Osteoblast (primary cell): ENCODE measurements at regions not wholly inside any gene's neighbourhood (a gene's known extent, or its start where the extent isn't known, plus 50 kb on each side); places are given as distances from the start of the nearest gene placed in this dataset.

Experiments
- DNase-seq: peaks from one replicate; pipeline ENCODE4 v3.0.0; 2011; ENCODE audit warnings: low spot score, mixed read lengths; ENCODE audit not compliant: insufficient read length; ENCODE audit errors: missing footprints
- H2AFZ ChIP-seq: 2 replicates; pipeline ENCODE4 v1.6.0; 2011; ENCODE audit warnings: mild to moderate bottlenecking, low read length
- H3K27ac ChIP-seq: 2 replicates; pipeline ENCODE4 v1.5.1; 2011; ENCODE audit warnings: mild to moderate bottlenecking, low read depth, low read length, moderate library complexity
- H3K27me3 ChIP-seq: 2 replicates; pipeline ENCODE4 v1.6.0; 2012; ENCODE audit warnings: mild to moderate bottlenecking, control low read depth, inconsistent platforms, low read length, moderate library complexity; ENCODE audit not compliant: insufficient read depth
- H3K36me3 ChIP-seq: 2 replicates; pipeline ENCODE4 v1.5.1; 2011; ENCODE audit warnings: mild to moderate bottlenecking, low read length, control low read depth, moderate library complexity; ENCODE audit not compliant: insufficient read depth
- H3K4me1 ChIP-seq: 2 replicates; pipeline ENCODE4 v1.5.1; 2011; ENCODE audit warnings: mild to moderate bottlenecking, low read length, control low read depth, moderate library complexity; ENCODE audit not compliant: insufficient read depth
- H3K4me2 ChIP-seq: 2 replicates; pipeline ENCODE4 v1.6.0; 2011; ENCODE audit warnings: mild to moderate bottlenecking, low read length; ENCODE audit not compliant: insufficient read depth
- H3K4me3 ChIP-seq: fragments of 200-600 bp; sonication (generic); 3 replicates; pipeline ENCODE4 v1.5.1; 2012; ENCODE audit warnings: mild to moderate bottlenecking, low read length, inconsistent platforms; ENCODE audit not compliant: insufficient read depth
- H3K79me2 ChIP-seq: 2 replicates; pipeline ENCODE4 v1.6.0; 2012; ENCODE audit warnings: mild to moderate bottlenecking, low read length, control low read depth, inconsistent platforms; ENCODE audit not compliant: insufficient read depth
- H3K9me3 ChIP-seq: 2 replicates; pipeline ENCODE4 v1.5.1; 2011; ENCODE audit warnings: low read depth, low read length, control low read depth
- H4K20me1 ChIP-seq: 2 replicates; pipeline ENCODE4 v1.6.0; 2012; ENCODE audit warnings: mild to moderate bottlenecking, low read length, control low read depth; ENCODE audit not compliant: insufficient read depth
- TF ChIP-seq, protein P1 (sequence below): IDR thresholded peaks from 2 replicates; pipeline ENCODE4 v1.5.1; 2011; ENCODE audit warnings: mild to moderate bottlenecking, low read depth, low read length, moderate library complexity; ENCODE audit errors: extremely low read depth

DNA sequence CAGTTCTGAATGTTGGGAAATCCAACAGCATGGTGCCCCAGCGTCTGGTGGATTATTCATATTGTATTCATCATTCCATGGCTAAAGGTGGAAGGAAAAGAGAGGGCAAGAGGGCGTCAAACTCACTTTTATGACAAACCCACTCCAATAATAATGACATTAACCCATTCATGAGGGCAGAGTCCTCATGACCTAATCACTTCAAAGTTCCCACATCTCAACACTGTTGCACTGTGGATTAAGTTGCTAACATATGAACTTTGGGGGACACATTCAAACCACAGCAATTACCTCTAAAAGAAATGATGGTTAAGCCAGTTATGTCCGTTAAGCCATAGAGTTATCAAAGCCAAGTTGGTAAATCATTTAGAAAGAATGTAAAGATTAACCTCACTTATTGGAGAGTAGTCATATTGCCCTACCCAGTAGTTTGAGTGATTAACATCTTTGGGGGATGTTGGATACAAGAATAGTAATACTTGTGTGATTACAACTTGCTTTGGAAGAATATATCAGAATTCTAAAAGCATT is 212.4 kb upstream of the FLRT2 start:
- Histone ChIP-seq H2AFZ (no peak overlapping the region), H3K4me1 (peaks cover 34% of the 10 kb centered on the region), H3K27ac (no peak overlapping the region), H3K9me3 (no peaks in the 10 kb centered on the region), H3K79me2 (no peaks in the 10 kb centered on the region), H3K36me3 (no peaks in the 10 kb centered on the region), H3K4me3 (no peak overlapping the region), H3K27me3 (no peaks in the 10 kb centered on the region), H4K20me1 (no peaks in the 10 kb centered on the region), H3K4me2 (no peak overlapping the region)
- TF ChIP-seq, protein P1, sequence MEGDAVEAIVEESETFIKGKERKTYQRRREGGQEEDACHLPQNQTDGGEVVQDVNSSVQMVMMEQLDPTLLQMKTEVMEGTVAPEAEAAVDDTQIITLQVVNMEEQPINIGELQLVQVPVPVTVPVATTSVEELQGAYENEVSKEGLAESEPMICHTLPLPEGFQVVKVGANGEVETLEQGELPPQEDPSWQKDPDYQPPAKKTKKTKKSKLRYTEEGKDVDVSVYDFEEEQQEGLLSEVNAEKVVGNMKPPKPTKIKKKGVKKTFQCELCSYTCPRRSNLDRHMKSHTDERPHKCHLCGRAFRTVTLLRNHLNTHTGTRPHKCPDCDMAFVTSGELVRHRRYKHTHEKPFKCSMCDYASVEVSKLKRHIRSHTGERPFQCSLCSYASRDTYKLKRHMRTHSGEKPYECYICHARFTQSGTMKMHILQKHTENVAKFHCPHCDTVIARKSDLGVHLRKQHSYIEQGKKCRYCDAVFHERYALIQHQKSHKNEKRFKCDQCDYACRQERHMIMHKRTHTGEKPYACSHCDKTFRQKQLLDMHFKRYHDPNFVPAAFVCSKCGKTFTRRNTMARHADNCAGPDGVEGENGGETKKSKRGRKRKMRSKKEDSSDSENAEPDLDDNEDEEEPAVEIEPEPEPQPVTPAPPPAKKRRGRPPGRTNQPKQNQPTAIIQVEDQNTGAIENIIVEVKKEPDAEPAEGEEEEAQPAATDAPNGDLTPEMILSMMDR, result no peak
- no peak for DNase-seq

DNA sequence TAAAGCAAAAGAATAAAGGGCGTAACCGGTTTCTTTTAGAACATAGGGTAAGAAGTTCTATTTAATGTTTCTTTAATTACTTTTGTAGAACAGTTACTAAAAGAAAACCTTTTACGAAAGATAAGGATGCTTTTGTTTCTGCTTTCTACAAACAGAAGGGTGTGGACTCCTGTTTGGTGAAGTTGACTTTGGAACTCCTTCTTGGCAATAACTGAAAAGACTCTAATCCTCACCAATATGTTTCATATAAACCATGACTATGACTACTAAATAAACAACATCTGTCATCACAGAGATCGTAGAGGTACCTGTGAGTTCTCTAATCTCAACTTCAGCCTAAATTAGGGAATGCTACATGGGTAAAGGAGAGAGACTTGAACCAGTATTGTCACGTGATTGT is 210.8 kb upstream of the FLRT2 start:
- Histone ChIP-seq H3K4me2 (no peak overlapping the region), H3K9me3 (no peaks in the 10 kb centered on the region), H3K27me3 (no peaks in the 10 kb centered on the region), H3K4me1 (peaks cover 30% of the 10 kb centered on the region), H3K79me2 (no peaks in the 10 kb centered on the region), H3K4me3 (no peak overlapping the region), H4K20me1 (no peaks in the 10 kb centered on the region), H3K27ac (no peak overlapping the region), H3K36me3 (no peaks in the 10 kb centered on the region), H2AFZ (no peak overlapping the region)
- no peak for DNase-seq
- TF ChIP-seq, protein P1, result no peak

DNA sequence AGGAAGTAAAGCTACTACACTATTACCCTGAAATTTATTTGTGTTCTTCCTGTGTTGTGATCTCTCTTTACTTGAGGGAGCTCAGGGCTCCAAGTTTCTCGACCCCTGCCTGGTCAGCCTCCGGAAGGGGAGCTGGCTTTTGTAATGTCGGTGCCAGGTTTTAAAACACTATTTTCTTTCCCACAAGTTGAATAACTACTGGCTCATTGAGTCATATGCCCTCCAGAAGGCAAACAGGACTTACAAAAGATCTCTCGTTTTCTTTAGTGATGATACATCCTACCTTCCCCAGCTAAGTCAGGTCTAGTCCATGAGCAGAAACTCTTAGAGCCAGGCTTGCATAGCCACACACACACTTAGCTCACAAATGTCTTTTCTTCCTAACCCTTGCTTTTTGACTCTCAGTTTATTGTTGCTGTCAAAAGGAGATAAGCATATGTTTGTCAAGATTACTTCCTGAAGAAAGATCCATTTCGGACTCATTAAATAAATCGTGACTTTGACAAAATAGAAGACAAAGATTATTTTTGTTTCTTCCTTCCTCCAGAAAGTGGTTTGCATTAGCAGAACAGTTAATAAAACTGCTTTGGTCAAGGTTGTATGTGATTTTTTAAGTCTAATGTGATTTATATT is 209.8 kb upstream of the FLRT2 start:
- Histone ChIP-seq H3K4me3 (peak overlapping the region; percentile 44), H3K9me3 (no peaks in the 10 kb centered on the region), H3K36me3 (no peaks in the 10 kb centered on the region), H3K4me1 (peaks cover 30% of the 10 kb centered on the region), H3K27ac (peak overlapping the region; percentile 67), H2AFZ (peak overlapping the region; percentile 86), H4K20me1 (no peaks in the 10 kb centered on the region), H3K79me2 (no peaks in the 10 kb centered on the region), H3K4me2 (peak overlapping the region; percentile 72), H3K27me3 (no peaks in the 10 kb centered on the region)
- peak; percentile 29 for DNase-seq
- TF ChIP-seq, protein P1, result no peak

DNA sequence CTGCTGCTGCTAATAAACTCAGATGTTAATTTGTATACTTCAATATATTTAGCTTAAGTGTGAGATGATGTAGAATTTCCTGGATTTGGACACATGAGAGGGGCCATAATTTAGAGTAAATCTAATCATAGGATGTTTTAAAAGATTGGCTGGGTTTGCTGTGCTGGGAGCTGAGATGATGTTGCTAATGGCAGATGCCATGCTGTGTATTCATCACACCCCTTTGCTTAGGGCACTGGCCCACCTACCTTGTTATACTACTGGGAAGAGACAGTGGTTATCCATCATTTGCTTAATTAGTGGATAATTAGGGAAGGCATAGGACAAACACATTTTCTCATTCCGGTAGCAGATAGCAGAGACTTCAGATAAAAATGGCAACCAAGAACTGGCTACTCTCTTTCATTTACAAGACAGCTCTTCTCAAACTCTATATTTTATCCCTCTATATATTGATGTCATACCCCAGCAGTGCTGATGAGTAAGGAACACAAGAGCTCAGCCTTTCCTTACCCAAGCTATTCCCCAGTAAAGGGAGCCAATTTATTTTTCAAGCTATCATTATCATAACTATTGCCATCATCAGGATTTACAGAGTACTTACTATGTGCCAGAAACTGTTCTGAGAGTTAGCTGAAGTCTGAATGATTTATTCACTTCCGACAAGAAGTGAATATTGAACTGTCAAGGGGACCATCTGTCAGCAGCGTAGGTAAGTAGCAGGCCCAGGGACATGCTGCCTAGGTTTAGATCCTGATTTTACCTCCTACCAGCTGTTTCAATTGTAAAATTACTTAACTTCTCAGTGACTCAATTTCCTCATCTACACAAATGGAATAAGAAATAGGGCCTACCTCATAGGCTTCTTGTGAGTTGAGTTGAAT is 204.6 kb upstream of the FLRT2 start:
- Histone ChIP-seq H3K4me1 (peaks cover 2% of the 10 kb centered on the region), H3K36me3 (no peaks in the 10 kb centered on the region), H3K9me3 (no peaks in the 10 kb centered on the region), H3K4me3 (no peak overlapping the region), H3K27me3 (no peaks in the 10 kb centered on the region), H4K20me1 (no peaks in the 10 kb centered on the region), H2AFZ (no peak overlapping the region), H3K4me2 (no peak overlapping the region), H3K27ac (no peak overlapping the region), H3K79me2 (no peaks in the 10 kb centered on the region)
- DNase-seq, result no peak
- TF ChIP-seq, protein P1, result no peak
